NCI-H146 treated with DMSO at 0.1 percent for 48 hours (cell line): ENCODE measurements at regions not wholly inside any gene's neighbourhood (a gene's known extent, or its start where the extent isn't known, plus 50 kb on each side); places are given as distances from the start of the nearest gene placed in this dataset.

Source experiments
- DNase-seq: peaks from one replicate; lab custom pipeline; 2025; ENCODE audit not compliant: unreplicated experiment; lab: John Stamatoyannopoulos, UW

DNA sequence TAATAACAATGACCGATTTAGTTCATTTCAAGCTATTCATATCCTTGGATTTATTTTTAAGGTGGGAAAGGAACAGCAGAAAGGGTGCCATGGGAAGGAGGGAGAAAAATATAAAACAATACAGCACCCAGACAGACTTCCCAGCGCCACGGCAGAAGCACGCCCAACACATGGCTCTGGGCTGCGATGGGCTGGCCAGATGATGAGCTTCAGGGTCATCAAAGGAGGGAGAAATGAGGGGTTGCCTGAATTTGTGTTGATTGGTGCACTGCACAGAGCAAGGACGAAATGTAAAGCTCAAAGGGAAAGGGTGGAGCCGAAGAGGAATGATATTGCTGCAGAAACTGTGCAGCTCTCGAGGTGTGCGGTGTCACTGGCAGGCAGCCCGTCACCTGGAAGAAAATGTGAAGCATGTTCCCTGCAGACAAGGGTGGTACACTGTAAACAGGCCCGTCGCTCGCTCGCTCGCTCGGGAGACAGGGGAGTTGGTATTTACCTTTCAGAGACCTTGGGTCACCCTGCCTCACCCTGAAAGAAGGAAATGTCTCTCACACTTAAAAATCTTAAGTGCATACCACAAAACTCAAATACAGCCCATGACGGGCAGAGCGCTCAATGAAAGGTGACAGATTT, 195.5 kb upstream of the CTAGE1 start:
- DNase-seq, result no peak

DNA sequence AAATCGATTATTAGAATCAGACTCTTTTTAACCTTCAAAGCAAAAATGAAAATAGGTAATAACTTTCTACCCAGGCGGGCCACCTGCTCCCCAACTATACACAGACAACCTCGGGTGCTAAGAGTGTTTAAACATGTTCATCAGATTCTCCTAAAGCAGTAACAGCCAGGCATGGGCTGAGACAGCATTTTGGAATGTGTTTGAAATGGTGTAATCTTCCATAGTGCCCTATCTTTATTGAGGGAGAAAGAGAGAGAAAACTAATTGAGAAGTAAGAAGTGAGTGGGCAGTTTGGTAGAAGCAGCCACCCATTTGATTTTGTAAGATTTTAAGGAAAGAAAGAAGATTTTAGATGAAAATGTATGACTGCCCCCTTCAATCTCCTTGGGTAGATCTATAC, 196.1 kb upstream of the CTAGE1 start:
- no peak for DNase-seq

DNA sequence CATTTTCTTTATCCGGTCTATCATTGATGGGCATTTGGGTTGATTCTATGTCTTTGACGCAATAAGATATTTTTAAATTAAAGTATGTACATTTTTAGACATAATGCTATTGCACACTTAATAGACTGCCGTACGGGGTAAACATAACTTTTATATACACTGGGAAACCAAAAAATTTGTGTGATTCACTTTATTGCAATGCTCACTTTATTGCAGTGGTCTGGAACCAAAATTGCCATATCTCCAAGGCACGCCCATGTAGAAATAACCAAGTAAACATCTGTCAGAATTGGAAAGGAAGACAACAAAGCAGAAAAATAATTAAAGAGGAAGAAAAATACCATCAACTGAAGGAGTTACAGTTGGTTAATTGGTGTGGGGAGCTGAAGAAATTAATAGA, 205.8 kb upstream of the CTAGE1 start:
- DNase-seq, result no peak

DNA sequence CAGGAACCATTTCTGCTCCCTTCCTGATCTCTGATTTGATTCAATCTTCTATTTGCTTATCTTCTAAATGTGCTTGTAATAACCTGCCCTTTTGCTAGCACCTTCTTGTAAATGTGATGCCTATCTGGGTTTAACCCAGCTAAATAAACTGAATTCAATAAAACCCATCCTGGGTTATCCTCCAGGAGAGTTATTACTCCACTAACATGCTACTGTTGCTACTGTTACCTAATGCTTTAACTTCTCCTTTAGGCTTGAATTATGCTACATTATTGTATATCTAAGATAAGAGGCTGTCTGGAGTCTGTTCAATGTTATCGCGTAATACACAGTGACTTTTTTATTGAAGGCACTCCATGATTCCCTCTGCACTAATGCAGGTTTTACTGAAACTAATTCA, 206.5 kb upstream of the CTAGE1 start:
- no peak for DNase-seq

DNA sequence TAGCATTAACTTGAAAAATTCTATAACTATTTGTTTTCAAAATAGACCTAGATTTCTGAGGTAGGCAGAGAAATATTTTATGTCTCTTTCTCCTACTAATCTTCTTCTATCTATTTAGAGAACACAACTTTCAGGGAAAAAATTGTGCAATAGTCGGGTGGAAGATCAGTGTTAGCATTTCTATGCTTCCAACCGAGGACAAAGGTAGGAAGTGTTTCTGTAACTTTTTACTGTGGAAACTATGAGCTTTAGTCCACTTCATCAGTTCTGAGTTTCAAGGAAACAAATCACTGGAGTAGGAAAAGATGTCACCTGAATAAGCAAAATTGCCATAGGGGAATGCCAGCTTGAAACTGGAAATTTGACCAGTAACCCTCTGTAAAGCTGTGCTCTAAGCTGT, 207.7 kb upstream of the CTAGE1 start:
- no peak for DNase-seq

DNA sequence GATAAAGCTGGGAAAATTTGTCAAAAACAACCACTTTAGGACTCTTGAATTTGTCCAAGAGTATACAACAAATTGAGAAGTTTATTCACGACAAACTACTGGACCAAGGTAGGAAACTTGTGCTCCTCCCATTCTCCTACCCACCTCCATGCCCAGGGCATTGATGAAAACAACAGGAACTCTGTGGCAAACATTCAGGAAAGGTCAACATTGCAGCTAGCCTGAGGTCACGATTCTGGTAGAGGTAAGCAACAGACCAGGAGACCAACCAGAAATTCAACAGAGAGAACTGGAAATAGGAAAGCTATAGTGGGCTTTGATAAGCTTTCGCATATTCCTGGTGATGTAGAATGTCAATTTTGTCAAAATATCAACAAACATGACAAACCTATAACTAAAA, 209.1 kb upstream of the CTAGE1 start:
- DNase-seq, result no peak

DNA sequence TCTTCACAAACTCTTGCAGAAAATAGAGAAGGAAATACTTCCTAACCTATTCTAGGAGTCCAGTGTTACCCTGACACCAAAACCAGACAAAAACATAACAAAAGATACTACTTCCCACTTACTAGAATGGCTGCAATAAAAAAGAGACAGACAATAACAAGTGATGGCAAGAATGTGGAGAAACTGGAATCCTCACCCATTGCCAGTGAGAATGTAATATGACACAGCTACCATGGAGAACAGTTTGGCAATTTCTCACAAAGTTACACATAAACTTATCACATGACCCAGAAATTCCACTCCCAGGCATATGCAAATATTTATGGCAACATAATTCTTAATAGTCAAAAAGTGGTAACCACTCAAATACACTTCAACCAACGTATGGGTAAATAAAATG, 209.8 kb upstream of the CTAGE1 start:
- DNase-seq, result no peak

DNA sequence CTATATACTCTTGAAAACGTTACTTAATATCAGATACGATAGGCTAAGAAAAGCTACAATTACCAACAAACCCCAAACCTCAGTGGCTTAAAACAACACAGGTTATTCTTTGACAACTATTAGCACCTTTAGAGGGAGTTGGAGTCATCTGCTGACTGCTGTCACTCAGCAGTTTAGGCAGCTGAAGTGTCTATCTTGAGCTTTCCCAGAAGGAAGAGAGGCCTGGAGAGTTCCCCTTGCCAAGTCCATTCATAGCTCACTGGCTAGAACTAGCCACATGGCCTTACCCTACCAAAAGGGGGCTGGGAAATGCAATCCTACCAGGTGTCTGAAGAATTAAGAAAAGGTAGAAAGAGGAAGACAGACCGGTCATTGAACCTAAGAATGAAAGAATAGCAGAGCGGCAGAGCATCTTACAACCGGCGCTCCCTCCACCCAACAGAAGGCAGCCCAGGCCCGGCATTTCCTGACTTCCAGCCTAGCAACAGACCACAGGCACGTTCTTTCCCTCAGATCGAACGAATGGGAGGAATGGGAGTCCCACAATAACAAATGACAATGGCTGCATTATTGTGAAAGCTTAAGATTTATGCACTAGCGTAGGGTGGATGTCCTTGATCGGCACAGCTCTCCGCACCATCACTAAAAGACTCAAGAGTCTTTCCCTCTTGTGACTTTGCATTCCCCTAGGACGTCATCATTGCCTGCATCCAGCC, 211.2 kb upstream of the CTAGE1 start:
- DNase-seq, result no peak

DNA sequence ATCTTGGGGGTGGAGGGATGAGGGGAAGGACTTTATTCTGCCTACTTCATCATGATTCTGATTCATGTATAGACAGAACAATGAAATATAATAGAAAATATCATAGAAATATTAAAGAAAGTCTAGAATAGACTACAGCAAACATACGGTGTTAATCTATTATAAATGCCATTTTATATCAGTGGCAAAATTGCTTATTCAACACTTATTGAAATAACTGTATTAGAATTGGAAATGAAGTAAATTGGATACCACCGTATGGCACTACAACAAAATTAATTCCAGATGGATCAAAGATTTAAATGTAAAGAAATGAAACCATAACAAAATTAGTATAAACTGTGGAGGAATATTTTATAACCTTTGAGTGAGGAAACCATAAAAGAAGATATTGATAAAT, 213.3 kb upstream of the CTAGE1 start:
- no peak for DNase-seq

DNA sequence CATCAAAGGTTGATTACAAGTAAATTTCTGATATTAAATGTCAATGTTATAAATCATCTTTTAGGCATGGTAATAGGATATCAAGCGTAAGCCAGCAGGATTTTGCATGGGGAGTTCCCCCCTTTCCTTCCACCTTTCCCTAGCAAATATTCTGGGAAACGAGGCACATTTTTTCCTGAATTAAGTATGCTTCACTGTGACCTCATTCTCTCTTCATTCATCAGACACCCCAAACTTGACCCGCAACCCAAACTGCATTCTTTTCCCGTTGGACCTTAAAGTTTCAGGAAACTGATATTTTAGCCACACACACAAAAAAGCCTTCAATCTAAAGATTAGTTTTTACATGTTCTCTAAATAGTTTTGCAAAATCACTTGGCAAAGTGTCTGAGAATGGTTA, 214.5 kb upstream of the CTAGE1 start:
- DNase-seq, result no peak

DNA sequence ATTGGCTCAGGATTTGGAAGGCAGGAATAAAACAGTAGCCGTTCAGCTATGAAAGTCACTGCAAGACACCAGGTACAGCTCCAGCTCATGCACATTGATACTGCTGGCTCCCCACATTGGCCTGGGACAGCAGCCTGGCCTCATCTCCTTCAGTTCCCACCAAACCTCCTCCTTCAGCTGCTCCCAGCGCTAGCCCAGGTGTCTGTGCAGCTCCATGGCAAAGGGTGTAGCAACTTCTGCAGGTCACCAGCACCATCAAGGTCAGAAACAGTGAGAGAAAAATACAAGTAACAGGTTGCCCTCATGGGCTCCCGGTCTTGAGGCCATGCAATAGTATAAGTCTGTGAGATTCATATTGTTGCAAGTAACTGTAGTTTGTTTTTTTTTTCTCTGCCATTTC, 216.7 kb upstream of the CTAGE1 start:
- DNase-seq, result no peak

DNA sequence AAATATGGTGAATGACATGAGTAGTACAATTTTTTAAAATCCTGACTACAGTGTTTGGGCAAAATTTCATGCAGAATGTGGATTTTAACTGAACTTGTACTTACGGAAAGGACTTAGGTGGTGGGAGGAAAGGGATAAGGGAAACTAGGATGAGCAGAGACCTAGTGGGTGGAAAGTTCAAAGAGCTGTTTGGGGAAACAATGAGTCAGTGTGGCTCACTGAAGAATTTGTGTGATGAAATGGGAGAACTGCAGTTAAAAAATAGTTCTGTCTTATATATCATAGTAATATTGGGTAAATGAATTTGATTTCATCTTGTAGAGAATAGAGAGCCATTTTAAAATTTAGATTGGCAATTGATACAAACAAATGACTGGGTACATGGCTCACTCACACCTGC, 220.1 kb upstream of the CTAGE1 start:
- no peak for DNase-seq

DNA sequence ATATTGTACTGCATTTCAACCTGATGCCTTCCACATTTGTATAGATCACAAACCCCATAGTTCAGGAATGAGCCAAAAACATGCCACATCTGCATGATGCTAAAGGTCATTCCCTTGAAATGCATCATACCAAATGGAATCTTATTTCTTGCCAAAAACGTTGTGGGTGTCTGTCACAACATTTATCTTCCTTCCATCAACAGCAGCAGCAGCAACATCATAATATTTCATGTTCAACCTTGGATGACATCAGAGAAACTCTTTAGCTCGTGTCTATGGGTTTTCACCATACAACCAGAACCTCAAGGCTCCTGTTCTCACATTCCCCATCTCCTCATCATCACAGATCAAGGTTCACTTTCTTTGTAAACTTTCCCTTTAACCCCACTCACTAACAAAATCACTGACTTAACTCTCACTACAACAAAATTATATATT, 221.3 kb upstream of the CTAGE1 start:
- no peak for DNase-seq

DNA sequence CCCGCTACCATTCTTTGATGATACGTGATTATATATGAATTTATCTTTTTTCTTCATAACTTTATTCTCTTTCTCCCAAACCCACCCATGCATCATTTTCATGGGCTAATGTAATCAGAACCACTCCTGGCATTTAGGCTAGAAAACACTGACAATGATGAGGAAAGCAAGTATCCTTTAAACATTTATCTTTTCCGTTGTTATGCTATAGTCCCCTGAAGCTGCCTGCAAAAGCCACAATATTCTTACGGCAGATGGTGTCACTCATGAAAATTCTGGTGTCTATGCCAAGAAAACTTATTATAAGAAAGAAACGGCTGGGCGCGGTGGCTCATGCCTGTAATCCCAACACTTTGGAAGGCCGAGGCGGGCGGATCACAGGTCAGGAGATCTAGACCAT, 221.8 kb upstream of the CTAGE1 start:
- no peak for DNase-seq

DNA sequence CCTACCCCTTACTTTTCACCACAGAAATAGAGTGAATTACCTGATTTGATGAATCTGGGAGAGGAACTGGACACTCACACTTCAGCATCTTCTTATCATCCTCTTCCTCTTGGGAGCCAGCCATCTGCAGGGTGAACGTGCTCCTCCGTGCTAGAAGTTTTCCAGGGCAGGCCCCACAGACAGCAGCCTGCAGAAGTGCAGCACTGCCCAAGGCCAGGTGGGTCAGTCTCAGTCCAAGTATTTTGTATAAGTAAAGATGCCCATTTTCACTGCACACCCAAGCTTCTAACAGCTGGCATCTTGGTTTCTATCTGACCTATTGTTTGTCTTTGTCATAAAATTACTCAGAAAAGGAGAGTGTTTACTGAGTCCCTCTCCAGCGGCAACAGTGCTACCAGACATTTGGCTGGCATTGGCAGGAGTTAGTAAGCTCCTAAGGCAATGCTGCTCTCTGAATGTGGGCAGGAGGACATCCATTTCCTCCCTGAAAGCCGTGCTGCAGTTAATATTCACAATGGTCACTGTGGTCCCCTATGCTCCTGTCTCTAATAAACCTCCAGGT, 222.6 kb upstream of the CTAGE1 start:
- no peak for DNase-seq

DNA sequence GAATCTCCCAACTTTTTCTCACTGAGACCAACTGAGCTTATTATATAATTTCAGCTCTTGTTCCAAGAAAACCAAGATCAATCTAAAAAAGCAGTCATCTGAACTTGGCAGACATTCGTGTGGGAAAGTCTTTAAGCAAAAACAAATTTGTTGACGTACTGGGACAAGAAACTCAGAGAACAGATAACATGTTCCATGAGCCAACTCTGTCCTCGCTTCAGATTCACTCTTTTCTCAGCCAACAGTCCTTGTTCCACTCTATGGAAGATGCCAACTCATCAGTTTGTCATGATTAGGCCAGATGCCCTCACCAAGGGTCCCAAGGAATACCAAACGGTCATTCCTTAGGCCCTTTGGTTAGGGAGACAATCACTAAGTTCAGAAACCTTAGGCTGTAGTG, 224.2 kb upstream of the CTAGE1 start:
- DNase-seq, result no peak

DNA sequence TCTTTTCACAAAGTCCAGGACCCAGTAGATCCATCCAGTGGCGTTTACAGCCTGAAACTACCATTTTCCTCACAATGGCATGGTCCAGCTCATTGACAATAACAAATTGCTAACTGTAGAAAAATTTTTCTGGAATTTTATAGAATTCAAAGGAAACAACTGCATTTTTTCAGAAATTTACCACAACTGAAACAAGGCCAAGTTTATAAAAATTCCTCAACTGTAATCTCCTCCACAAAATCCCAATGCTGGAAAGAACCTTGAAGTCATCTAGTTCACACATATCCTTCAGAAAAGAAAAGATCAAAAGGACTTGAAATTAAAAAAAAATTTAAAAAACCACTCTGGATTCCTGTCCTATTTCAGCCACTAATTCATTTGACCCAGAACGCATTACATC, 226.0 kb upstream of the CTAGE1 start:
- DNase-seq, result no peak

DNA sequence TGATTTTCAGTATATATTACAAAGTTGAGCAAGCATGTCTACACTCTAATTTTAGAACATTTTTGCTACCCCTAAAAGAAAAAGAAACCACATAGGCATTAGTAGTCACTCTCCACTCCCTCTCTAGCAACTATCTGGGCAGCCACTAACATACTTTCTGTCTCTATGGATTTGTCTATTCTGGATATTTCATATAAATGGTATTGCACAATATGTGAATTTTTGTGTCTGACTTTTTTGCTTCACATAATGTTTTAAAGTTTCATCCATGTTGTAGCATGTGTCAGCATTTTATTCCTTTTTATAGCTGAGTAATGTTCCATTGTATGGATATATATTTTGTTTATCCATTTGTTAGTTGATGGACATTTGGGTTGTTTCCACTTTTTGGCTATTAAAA, 232.5 kb upstream of the CTAGE1 start:
- no peak for DNase-seq

DNA sequence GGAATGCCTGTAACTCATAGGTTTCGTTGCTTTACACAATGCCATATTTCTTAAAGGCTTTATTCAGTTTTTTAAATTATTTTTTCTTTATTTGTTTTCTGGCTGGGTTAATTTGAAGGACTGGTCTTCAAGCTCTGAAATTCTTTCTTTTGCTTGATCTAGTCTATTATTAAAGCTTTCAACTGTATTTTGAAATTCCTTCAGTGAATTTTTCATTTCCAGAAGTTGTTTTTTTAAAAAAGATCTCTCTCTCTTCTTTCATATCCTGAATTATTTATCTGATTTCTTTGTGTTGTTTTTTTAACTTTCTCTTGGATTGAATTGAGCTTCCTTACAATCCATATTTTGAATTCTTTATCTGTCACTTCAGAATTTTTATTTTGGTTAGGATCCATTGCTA, 239.9 kb upstream of the CTAGE1 start:
- DNase-seq, result no peak

DNA sequence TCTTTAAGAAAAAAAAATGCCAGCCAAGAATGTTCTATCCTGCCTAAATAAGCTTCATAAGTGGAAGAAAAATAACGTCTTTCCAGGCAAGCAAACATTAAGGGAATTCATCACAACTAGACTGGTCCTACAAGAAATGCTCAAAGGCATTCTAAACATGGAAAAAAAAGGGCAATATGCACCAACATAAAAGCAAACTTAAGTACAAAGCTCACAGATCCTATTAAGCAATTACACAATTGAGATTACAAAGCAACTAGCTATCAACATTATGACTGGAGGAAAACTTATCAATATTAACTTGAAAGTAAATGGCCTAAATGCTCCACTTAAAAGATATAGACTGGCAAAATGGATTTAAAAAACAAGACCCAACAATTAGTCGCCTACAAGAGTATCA, 240.6 kb upstream of the CTAGE1 start:
- no peak for DNase-seq

DNA sequence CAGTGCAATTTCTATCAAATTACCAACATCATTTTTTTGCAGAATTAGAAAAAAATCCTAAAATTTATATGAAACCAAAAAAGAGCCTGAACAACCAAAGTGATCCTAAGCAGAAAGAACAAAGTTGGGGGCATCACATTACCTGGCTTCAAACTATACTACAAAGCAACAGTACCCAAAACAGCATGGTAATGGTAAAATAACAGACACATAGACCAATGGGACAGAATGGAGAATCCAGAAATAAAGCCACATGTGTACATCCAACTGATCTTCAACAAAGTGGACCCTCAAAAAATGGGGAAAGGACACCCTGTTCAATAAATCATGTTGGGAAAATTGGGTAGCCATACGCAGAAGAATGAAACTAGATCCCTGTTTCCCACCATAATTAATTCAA, 245.7 kb upstream of the CTAGE1 start:
- DNase-seq, result no peak

DNA sequence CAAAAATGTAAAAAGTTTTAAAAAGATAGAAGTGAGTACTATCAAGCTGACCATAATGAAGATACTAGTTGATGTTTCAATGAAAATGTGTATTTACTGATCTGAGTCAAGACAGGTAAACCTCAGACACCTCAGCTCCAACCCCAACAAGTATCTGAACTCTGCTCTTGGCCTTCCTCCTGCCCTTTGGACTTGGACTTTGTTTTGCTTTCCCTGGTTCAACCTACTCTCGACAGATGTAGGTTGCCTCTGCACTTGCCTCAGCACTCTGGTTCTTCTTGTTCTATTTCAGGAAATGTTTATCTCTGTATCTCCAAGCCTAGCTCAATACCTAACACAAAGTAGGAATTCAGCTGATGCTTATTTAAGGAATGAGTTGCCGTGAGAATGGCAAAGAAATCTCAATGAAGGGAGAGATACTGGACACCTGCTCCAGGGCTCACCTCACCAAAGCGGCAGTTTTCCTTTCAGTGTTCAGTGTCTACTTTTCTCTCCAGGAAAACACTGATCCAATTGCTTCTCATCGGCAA, 248.8 kb upstream of the CTAGE1 start:
- no peak for DNase-seq

DNA sequence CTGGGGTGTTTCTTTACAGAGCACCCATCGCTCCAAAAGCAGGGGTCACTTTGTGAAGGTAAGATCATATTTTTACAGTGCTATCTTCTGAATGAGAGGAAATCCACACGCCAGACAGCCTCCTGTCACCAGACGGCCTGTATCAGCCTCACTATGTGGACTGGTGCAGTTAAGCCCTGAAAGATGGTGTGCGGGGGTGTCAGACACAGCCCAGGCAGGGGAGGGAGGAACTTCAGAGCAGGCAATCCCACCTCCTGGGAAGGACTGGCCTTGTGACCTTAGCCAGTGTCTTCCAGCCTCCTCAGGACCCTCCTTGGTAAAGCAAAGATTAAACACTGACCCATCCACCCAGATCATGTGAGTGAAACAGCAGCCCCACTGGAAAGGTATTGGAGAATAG, 249.4 kb upstream of the CTAGE1 start:
- DNase-seq, result no peak
